NCI-H526 (cell line): ENCODE measurements at regions not wholly inside any gene's neighbourhood (a gene's known extent, or its start where the extent isn't known, plus 50 kb on each side); places are given as distances from the start of the nearest gene placed in this dataset.
"Not testable (repeated sequence)": the region's sequence is repeated elsewhere in the genome, so short reads cannot be mapped to it uniquely, and the experiment has no call there.

Source experiments
- DNase-seq, 2 experiments: peaks; one replicate each; lab custom pipeline; 2025; lab: John Stamatoyannopoulos, UW

DNA sequence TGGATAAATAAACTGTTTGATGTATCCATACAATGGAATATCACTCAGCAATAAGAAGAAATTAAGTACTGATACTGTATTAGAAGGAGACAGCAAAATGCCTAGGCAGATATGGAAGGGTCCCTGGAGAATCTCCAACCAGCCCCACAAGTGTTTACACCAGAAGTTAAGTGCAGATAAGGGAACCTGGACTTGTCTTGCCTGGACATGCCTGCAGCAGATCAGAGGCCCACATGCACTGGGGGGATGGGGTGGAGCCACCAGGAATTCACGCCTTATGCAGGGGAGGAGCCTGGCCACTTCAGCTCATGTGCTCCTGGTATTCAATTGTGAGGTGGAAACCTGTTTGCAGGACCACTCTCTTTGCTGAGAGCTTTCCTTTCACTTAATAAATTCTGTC is 356.9 kb downstream of the TUBA3C start:
- DNase-seq = not testable (repeated sequence)

- not testable (repeated sequence) for DNase-seq
These were observed 358.7 kb downstream of the TUBA3C start for GRCh38 chr13:18822655-18823639.

GRCh38 chr13:18773988-18774387 is 407.6 kb downstream of the TUBA3C start:
- DNase-seq = peak; percentile 1 to 7

DNA sequence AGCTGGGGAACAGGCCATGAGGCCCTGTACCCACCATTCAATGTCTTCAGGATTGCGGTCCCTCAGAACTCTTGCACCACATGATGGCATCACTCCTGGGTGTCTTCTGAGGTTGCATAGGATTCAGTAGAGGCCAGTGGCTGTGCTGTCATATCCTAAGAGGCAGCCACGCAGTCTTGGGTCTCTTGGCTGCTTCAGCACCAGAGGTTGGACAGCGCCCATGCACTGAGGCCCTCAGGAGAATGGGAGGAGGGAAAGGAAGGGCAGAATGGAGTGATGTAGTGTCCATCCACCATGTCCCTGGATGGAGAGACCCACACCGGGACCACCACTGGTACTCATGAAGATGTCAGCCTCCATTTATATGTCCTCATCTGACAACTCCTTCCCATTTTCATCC is 439.9 kb downstream of the TUBA3C start:
- not testable (repeated sequence) for DNase-seq

DNA sequence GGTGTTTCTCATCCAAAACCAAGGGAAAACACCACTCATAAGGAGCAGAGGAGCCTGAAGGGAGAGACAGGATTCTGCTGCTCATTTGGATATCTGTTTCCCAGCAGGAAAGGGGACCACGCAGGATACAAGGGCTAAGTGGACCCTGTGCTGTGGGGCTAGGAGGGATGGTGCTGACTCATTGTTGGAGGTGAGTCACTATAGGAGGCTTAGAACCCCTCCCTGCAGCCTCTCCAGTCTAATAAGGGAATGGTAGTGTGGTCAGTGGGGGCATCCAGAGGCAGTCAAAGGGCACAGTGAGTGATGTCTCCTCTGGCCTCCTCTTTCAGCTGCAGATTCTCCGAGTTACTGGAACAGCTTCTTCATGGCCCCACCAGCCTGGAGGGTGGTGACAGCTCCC is 442.3 kb downstream of the TUBA3C start:
- no peak for DNase-seq

DNA sequence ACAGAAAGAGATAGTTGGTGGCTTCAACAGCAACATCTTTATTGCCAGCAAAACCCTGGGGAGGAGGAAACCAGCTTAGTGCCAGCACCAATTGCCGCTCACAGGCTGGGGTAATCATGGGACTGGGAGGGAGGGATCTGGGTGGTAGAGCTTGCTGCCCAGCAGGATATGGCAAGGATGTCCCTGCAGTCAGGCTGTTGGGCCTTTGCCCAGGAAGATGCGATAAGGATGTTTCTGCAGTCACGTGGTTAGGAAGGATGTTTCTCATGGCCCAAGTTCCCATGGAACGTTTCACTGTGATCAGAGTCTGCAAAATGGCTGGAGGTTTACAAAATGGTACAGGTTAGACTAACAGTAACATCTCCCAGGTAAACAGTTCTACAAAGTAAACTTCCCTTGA is 443.5 kb downstream of the TUBA3C start:
- DNase-seq = not testable (repeated sequence)

- DNase-seq = not testable (repeated sequence)
These were observed 454.5 kb downstream of the TUBA3C start for GRCh38 chr13:18727138-18727537.

DNA sequence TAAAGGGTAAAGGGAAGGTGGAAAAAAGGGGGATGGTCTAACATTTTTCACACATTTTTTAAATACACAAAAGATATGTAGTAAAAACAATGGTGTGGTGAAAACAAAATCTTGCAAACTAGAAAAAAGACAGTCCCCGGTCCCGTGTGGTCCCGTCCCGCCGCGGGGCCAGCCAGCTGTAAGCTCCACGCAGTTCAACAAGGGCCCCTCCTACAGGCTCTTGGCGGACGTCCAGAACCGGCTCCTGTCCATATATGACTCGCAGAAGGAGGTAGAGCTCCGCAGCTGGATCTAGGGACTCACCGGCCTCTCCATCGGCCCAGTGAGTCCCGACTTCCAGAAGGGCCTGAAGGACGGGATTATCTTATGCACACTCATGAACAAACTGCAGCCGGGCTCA is 455.1 kb downstream of the TUBA3C start:
- DNase-seq = not testable (repeated sequence)

GRCh38 chr13:18725242-18725822 is 456.3 kb downstream of the TUBA3C start:
- not testable (repeated sequence) for DNase-seq

DNA sequence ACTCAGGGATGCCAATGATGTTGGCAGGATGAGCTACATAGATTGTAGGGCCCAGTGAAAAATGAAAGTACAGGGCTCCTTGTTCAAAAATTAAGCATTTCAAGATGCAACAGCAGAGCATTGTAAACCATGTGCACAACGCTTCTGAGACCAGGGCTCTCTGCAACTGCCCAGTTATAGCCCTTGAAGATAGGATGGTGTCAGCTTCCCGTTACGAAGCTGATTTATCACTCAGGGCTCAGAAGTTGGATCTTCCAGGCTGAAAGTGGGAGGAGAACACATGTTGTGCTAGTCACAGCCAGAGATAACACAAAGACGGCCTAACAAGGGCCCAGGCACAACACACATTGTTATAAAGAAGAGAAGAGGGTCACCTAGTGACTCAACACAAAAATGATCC is 466.7 kb downstream of the TUBA3C start:
- no peak for DNase-seq

DNA sequence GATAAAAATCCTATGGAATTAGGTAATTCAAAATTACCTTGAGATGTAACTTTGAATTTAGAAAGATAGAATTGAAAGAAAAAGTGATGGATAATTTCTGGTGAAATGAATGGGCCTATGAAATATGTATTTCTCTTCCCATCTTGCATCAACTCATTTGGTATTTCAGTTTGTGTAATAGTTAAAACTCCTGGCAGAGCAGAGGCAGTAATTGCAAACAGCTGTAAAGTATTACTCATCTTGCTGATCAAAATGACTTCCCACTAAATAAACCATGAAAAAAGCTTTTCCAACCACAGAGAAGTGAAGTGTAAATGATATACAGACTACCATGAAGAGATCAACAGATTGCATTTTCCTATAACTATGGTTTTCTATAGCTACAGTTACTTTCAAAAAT is 471.0 kb downstream of the TUBA3C start:
- DNase-seq = not testable (repeated sequence)

- peak in 1 of 2 experiments; percentile 15 for DNase-seq
These were observed 475.1 kb downstream of the TUBA3C start for GRCh38 chr13:18706538-18706937.

DNA sequence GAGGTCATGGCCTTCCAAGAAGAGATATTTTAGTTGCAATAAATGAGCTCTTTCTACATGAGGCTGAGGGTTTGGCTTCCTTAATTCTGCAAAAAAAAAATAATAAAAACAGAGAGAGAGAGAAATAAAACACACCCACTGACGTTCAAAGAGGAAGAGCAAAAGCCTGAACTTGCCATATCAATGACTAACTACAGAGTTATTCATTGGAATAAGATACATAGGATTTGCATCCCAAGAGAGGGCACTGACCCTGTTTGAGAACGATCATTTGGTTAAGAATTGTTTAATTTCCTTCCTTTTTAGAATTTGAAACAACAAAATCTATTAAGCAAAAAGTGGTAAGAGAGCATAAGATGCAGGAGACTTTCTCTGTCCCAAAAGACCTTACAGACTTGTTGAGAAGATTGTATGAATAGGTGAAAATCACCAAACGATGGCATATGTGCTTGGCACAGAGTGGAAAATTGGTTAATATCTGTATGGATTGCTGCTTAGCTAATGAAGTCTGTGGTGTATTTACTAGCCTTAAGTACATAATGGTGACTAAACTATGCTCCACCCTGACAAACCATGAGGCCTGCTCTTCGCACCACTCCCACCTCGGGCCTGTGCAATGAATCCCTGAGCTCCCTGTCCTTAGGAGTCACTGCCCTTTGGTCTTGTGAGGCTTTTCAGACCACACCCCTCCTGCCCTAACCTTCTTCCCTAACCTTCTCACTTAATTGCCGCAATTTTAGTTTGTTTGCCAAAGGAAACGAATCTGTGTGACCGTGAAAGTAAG is 479.0 kb downstream of the TUBA3C start:
- not testable (repeated sequence) for DNase-seq

- not testable (repeated sequence) for DNase-seq
These were observed 483.3 kb downstream of the TUBA3C start for GRCh38 chr13:18698332-18698731.

- DNase-seq = not testable (repeated sequence)
These were observed 483.8 kb downstream of the TUBA3C start for GRCh38 chr13:18697851-18698250.

DNA sequence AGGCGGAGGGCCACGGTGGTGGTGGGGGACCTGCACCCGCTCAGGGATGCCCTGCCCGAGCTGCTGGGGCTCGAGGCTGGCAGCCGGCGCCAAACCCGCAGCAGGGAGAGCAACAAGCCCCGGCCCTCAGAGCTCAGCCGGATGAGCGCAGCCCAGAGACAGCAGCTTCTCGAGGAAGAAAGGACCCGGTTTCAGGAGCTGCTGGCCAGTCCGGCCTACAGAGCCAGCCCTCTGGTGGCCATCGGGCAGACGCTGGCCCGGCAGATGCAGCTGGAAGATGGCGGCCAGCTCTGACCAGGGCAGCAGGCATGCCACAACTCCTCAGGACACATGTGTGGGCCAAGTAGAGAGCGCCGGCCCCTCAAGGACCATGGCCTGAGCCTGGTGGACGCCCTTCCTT is 484.4 kb downstream of the TUBA3C start:
- DNase-seq = not testable (repeated sequence)

- DNase-seq = not testable (repeated sequence)
These were observed 504.2 kb downstream of the TUBA3C start for GRCh38 chr13:18677403-18677802.

DNA sequence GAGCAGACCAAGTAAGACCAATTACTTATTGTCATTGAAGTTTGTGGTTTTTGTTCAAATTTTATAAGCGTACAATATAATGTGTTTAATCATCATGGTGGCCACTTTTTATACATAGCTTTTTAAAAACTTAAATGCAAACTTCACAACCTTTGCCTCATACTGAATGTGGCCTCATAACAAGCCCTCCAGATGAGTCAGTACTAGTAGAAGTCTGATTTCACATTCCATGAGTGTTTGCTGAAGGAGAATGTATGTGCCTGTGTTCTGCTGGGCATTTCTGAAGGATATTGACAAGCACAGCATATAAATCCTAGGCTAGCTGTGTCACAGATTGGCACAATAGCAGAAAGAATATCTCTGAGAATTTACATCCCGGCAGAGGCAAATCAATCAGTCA is 506.4 kb downstream of the TUBA3C start:
- not testable (repeated sequence) for DNase-seq

DNA sequence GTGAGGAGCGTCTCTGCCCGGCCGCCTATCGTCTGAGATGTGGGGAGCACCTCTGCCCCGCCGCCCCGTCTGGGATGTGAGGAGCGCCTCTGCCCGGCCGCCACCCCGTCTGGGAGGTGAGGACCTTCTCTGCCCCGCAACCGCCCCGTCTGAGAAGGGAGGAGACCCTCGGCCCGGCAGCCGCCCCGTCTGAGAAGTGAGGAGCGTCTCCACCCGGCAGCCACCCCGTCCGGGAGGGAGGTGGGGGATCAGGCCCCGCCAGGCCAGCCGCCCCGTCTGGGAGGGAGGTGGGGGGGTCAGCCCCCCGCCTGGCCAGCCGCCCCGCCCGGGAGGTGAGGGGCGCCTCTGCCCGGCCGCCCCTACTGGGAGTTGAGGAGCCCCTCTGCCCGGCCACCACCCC is 507.8 kb downstream of the TUBA3C start:
- not testable (repeated sequence) for DNase-seq

- not testable (repeated sequence) for DNase-seq
These were observed 515.0 kb downstream of the TUBA3C start for GRCh38 chr13:18666585-18666984.

DNA sequence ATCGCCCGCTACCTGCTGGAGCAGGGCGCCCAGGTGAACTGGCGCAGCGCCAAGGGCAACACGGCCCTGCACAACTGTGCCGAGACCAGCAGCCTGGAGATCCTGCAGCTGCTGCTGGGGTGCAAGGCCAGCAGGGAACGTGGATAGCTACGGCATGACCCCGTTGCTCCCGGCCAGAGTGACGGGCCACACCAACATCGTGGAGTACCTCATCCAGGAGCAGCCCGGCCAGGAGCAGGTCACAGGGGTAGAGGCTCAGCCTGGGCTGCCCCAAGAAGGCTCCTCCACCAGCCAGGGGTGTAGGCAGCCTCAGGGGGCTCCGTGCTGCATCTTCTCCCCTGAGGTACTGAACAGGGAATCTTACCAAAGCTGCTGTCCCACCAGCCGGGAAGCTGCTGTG is 515.9 kb downstream of the TUBA3C start:
- not testable (repeated sequence) for DNase-seq

- DNase-seq = not testable (repeated sequence)
These were observed 516.5 kb downstream of the TUBA3C start for GRCh38 chr13:18665124-18665523.
